GM19468 (cell line): ENCODE measurements at regions not wholly inside any gene's neighbourhood (a gene's known extent, or its start where the extent isn't known, plus 50 kb on each side); places are given as distances from the start of the nearest gene placed in this dataset.

Source experiments
- ATAC-seq: cut with Tn5 transposase; IDR thresholded peaks from one replicate; pipeline ENCODE4 v1.9.1; 2021; ENCODE audit warnings: mild to moderate bottlenecking, moderate library complexity, moderate number of reproducible peaks; ENCODE audit not compliant: unreplicated experiment; ENCODE audit errors: extremely low read depth

DNA sequence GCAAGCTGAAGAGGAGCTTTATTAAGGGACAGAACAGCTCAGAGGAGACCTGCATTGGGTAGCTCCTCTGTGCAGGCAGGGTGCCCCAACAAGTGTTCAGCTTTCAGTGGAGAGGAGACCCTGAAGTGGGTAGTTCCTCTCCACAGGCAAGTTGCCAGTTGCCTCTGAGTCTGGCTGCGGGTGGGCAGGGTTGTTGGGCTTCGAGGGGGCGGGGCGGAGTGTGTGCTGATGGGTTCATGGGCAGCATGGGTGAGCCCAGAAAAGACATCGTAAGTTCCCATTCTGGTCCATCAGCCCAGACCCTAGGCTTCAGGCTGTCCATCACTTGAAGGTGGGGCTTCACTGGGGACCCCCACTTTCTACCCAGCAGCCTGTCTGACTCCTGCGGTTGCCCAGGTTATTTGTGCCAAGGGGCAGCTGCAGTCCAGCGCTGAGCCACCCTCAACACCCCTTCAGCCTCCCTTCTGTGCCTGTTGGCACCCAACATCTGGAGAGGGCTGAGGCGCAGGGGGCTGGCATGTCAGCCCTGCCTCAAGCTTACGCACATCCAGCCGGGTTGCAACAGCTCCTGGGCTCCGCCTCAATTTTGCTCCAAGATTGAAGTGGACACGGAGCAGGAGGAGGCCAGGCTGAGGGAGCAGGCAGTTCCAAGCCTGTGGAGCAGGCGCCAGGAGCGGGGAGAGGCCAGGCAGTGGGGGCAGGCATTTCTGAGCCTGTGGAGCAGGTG lies 350.5 kb upstream of the PCDH20 start:
- ATAC-seq: no peak

DNA sequence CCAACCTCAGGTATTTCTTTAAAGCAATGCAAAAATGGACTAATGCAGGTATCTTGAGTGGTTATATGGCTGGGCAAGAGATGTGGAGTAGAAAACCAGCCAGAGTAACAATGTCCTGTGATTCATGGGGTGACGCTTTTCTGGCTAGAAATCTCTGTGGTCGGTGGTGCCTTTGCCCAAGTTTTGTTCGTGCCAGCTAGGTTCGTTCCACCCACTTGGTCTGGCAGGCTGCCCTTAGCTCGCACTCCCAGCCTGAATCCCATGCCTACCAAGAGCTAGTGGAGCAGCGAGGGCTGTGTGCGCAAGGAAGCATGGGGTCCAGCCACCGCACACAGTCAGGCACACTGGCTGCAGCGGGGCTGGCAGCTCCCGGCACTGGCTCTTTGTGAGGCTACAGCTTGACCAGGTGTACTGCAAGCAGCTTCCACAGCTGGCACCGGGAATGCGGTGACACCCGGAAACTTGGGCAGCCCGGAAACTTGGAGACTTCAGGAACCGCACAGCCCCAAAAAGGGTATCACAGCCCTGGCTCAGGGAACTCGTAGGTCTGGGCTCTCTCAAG lies 349.6 kb upstream of the PCDH20 start:
- no peak for ATAC-seq

DNA sequence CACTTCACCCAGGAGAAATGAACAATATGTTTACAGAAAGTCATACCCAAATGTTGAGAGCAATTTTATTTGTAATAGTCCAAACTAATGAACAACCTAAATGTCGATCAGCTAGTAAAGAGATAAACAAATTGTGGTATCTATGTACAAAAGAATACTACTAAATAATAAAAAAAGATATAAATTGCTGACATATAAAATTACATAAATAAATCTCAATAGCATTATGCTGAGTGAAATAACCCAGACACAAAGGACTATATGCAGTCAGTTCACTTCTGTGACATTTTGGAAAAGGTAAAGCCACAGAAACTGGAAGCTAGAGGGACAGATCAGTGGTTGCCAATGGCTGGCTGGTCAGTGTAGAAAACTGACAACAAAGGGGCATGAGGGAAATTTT lies 346.0 kb upstream of the PCDH20 start:
- no peak for ATAC-seq

DNA sequence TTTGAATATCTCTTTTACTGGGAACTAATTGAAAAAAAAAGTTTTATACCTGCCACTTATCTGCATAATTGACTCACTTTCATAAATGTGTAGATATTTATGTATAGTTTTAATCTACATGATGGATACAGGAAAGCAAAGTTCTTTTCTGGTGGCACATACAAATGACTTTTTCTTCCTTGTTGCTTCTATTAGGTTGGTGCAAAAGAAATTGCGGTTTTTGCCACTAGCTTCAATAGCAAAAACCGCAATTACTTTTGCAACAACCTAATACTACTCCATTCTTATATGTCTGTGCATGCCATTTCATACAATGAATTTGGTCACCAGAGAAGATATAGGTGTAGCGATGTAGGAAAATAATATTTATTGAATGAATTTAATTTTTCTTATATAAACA lies 344.5 kb upstream of the PCDH20 start:
- no peak for ATAC-seq

DNA sequence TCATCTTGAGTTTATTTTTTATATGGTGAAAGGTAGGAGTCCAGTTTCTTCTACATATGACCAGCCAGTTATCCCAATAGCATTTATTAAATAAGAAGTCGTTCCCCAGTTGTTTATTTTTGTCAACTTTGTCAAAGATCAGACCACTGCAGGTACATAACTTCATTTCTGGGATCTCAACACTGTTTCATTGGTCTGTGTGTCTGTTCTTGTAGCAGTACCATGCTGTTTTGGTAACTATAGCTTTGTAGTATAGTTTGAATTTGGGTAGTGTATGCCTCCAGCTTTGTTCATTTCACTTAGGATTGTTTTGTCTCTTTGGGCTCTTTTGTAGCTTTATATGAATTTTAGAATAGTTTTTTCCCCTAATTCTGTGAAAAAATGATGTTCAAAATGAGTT lies 340.4 kb upstream of the PCDH20 start:
- ATAC-seq: no peak

DNA sequence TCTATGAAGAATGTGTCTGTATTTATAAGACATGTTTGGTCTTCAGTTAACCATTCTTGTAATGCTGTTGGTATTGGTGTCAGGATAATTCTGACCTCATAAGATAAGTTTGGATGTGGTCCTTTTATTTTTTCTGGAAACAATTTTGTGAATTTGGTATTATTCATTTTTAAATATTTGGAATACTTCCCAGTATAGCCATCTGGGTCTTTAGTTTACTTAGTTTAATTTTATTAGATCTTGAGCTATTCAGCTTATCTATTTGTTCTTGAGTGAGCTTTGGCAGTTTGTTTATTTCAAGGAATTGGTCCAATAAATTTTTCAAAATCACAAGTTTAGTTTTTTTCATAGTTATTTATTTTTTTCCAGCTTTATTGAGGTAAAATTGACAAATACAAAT lies 335.4 kb upstream of the PCDH20 start:
- ATAC-seq: no peak

DNA sequence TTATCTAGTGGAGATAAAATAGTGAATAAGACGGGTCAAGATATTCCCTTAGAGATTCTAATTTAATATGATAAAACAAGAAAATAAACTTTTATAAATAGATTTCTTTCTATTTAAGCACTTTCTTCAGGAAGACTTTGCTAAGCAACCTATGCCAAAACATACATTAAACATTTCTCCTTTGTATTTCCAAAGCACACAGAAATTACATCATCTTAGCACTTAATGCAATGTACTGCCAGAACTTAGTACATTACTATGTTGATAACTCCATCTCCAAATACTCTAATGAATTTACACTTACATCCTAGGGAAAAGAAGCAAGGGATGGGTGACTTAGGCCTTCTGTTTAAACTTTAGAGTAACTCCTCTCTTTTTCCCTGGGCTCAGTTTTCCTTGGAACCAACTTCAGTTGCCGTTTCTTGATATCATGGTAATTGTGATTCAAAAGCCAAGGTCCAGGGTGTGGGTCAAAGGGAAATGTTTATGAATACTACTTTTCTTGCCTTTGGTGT lies 322.6 kb upstream of the PCDH20 start:
- no peak for ATAC-seq

DNA sequence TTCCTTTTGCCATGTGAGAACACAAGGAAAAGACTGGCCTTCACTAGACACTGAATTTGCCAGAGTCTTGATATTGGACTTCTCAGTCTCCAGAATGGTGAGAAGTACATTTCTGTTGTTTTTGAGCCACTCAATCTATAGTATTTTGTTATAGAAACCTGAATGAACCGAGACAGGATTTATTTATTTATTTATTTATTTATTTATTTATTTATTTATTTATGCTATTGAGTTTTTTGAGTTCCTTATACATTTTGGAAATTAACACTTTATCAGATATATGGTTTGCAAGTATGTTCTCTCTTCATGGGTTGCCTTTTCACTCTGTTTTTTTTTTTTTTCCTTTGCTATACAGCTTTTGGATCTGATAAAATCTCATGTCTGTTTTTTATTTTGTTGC lies 319.0 kb upstream of the PCDH20 start:
- no peak for ATAC-seq

DNA sequence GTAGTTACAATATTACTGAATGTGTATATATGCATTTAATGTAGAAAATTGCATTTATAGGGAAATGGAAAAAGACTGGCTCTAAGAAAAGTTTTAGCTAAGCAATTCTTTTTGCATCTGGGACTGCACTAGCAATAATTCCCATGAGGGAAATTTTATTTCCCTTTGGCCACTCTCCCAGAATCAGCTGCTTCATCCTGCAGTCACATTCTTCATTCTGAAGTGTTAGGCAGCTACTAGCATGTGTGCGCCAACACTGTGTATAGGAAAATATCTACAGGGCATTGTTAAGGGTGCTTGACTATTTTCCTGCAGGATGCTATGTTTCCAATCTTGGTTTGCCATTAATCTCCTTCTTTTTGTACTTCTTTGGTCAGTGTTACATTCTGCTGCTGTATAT lies 312.8 kb upstream of the PCDH20 start:
- ATAC-seq: no peak

DNA sequence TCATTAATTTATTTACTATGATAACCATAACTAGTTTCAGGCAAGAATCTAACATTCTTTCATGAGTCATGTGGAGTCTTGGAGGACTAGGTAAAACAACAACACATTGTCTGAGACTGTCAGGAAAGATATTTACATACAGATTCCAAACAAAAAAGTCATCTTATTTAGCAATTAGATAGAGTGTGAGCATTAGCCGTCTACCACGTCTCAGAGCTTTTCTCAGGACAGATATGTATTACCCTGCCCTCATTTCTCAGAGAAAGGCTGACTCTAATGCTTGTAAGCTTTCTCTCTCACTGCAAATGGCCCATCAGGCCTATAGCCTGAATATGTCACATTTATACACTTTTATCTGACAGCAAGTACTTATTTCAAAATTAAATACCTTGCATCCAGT lies 312.1 kb upstream of the PCDH20 start:
- ATAC-seq: no peak

DNA sequence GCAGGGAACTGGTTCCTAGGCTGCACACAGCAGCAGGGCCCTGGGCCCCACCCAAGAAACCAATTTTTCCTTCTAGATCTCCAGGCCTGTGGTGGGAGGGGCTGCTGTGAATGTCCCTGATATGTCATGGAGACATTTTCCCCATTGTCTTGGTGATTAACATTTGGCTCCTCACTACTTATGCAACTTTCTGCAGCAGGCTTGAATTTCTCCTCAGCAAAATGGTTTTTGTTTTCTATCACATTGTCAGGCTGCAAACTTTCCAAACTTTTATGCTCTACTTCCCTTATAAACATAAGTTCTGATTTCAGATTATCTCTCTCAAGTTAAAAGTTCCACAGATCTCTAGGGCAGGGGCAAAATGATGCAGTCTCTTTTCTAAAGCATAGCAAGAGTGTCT lies 310.2 kb upstream of the PCDH20 start:
- no peak for ATAC-seq

DNA sequence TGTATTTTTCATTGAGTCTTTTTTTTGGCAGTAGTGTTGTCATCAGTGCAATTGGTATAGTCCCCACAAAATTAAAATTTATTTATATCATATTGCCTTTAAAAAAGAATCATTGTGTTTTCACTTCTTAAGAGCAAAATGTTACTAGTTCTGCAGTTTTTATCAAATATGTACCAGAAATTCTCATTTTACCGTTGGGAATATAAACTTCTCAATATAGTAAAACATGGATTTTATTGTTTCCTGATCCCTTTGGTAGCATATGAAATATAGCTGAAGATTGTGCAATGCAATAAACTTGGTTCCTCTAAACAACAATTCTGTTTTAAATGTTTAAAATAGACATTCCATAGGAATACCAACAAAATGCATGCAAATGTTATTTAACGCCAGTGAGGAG lies 306.5 kb upstream of the PCDH20 start:
- no peak for ATAC-seq

DNA sequence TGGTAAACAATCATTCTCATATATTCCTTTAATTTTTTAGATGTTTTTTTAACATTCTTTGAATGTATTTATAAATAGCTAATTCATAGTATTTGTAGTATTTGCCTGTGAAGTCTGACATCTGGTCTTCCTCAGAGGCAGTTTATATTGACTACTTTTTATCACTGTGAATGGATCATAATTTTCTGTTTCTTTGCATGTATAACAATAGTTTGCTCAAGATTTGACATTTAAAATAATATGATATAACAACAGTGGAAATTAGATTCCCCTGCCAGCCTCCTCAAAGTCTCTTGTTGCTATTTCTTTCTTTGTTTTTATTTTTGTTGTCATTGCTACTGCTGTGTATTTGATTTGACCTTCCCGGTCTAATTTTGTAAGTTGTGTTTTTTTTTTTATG lies 297.0 kb upstream of the PCDH20 start:
- ATAC-seq: no peak

DNA sequence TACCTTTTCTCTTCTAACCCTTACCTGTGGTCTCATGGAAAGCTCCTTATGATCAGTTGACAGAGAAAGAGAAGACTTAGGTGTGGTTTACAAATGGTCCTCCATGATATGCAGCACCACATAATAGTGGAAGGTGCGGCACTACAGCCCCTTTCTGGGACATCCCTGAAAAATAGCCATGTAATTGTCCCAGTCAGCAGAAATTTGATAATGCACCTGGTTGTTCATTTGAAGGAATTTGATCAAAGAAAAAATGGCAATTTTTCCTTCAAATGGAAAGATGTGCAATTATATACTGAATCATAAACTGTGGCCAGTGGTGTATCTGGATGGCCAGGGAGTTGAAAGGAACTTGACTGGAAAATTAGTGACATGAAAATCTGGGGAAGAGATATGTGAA lies 293.6 kb upstream of the PCDH20 start:
- no peak for ATAC-seq

DNA sequence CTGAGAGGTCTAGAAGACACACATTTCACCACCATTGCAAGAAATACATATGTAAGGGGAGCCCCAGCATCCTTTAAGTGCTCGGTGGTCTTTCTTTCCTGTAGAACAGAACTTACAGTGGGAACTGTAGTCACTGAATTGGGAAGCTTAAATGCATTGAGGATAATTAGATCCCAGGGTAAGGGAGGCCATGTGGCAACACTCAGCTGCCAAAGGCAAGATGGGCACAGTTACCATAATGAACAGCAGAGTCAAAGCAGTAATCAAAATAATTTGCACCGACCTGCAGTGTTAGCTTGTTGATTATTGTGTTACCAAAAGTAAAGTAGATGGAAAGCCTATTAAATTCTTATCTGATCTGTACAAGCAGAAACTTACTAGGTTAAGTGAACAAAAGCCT lies 291.2 kb upstream of the PCDH20 start:
- no peak for ATAC-seq

DNA sequence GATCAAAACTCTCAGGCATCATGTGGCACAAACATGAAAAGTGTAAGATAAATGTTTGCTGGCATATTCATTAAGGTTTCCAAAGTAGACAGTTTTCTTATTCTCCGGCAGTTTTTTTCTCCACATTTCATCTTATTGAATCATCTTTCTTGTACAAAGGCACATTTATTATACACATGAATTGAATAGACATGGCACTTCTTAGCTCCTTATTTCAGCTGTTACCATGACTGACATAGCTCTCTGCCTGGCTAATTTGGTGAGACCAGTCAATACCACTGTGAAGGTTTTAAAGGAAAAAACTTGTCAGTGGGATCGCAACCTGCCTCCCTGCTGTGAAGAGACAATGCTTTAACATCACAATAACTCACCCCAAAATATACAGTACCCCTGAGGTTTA lies 285.0 kb upstream of the PCDH20 start:
- ATAC-seq: no peak

DNA sequence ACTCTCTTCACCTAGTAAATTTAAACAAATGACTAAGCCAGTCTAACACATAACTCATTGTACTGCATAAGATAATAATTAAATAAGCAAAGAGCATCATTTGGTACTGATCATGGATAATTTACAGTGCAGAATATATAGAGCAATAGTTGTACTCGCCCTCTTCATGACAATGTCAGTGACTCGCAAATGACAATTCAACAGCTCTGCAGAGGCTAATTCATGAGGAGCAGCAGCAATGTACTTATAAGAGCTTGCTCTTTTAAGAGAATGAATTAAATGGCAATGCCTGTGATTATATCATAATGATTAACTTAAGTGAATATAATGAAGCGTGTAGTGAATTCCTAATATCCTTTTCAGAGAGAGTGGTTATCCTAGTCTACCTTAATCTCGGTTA lies 284.5 kb upstream of the PCDH20 start:
- no peak for ATAC-seq

DNA sequence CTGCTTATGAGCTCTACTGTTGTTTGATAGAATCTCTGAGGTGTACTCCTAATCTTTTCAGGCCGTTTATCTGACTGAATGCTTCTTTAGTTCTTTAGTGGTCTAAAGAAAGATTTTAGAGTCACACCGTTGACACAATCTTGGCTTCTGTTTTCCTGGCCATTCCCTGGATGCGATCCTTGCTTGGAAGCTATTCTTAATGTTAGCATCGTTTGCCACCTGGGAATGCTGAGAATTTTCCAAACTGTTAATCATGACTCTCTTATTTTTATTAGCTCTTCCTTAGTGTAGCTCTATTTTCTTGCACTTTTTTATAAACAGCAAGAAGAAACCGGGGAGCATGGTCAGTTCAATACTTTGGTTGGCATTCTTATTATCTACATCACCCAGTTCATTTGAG lies 281.0 kb upstream of the PCDH20 start:
- no peak for ATAC-seq

DNA sequence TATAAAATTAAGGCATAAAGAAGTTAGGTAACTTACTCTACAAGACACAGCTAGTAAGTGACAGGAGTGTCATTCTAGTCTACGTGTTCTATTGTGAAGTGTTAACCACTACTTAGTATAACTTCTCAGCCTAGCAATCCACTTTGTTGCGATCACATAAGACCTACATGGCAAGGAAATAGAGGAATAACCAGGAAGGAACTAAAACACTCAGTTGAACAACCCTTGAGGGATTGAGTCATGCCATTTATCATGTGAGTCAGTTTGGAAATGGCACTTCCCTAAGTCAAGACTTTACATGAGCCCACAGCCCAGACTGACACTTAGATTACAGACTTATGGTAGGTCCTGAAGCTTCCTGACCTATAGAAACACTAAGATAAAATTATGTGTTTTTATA lies 279.5 kb upstream of the PCDH20 start:
- ATAC-seq: no peak

DNA sequence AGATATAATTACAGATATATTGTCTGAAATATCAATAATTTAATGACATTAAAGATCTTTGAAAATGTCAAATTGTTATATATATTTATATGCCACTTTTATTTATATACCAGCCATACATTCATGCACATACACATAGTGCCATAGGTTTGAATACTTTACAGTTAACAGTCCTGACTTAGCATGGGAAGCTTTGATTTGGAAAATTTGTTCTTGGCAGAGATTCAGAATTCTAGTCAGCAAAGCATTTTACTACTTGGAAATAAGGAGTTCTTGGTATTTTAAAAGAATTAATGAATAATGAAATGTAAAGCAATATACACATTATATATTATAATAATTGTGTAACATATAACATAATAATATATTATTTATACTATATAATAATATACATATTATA lies 277.0 kb upstream of the PCDH20 start:
- no peak for ATAC-seq

DNA sequence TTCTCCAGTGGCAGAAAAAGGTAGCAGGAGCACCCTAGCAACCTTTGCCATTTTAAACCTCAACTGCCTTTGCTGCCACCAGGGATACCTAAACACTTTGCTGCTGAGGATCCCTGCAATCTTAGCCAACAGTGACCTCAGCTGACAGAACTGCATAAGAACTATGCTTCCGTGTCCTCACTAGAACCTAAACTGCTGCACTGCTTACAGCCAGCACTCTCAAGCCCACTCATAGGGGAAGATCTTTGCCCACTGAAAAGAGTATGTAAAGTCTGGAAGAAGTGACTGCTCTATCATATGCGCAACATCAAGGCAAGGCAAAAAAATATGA lies 270.0 kb upstream of the PCDH20 start:
- no peak for ATAC-seq

DNA sequence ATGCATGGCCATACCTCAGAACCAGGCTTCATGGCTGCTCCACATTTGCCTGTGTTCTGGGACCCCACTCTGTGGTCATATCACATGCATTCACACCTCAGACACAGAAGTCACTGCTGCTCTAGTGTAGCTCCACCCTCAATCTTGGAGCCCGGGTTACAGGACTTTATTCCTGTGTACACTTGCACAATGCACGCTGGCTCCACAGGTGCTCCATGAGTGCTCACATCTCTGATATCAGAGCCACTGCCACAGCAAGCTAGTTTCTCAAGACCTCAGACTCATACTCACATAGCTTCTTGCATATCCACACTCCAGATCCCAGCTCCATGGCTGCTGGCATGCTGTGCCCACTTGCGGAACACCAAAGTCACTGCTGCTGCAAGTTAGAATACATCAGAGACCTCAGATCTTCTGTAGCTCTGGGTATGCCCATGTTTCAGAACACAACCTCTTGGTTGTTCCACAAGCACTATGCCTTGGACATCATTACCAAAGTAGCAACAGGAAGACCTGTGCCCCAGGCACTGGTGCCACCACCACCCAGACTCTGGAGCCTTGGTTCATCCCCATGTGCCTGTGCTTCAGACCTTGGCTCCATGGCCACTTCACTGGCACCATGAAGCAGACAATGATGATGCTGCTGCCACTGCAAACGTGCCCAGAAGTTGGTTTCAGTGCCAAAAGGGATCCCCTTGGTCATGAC lies 269.5 kb upstream of the PCDH20 start:
- ATAC-seq: no peak
